Stomach (tissue), 4 donors: ENCODE measurements at regions not wholly inside any gene's neighbourhood (a gene's known extent, or its start where the extent isn't known, plus 50 kb on each side); places are given as distances from the start of the nearest gene placed in this dataset.

Experiments
- EP300 ChIP-seq: sonication (generic); formaldehyde crosslinking; IDR thresholded peaks from one replicate; pipeline ENCODE4 v1.6.1; 2017; ENCODE audit warnings: antibody characterized with exemption
- POLR2A ChIP-seq, 4 donors: fragments of 450-650 bp; IDR thresholded peaks; one replicate each; pipeline ENCODE4 v1.6.1; 2016; ENCODE audit warnings: antibody characterized with exemption in 4 of 4, control low read depth in 2 of 4, mild to moderate bottlenecking in 1 of 4, moderate library complexity in 1 of 4
- TF ChIP-seq, protein P1 (sequence below), 7 experiments: fragments of 450-650 bp in 4 of 7; fragments of 200-600 bp in 3 of 7; sonication (generic) in 3 of 7; IDR thresholded peaks; one replicate each; pipeline ENCODE4 v1.5.1; 2016 to 2019; ENCODE audit warnings: antibody characterized with exemption in 7 of 7, control low read depth in 2 of 7, mild to moderate bottlenecking in 1 of 7

DNA sequence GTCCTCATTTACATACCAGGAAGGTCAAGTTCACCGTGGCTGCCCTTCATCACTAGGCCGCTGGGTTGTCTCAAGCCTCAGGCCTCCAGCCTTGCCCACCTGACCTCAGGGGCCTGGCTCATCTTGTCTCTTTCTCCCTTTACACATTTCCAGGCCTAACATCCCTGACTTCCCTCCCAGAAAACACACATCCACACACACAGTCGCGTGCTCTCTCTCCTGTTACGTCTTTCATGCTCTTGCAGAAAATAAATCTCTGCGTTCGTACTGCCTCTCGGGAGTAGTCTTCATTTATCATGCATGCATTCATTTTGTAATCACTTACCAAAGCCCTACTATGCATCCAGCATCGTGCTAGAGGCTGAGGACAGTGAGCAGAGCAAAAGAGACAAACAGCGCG, 220.0 kb upstream of the PWP1 start:
- TF ChIP-seq, protein P1, sequence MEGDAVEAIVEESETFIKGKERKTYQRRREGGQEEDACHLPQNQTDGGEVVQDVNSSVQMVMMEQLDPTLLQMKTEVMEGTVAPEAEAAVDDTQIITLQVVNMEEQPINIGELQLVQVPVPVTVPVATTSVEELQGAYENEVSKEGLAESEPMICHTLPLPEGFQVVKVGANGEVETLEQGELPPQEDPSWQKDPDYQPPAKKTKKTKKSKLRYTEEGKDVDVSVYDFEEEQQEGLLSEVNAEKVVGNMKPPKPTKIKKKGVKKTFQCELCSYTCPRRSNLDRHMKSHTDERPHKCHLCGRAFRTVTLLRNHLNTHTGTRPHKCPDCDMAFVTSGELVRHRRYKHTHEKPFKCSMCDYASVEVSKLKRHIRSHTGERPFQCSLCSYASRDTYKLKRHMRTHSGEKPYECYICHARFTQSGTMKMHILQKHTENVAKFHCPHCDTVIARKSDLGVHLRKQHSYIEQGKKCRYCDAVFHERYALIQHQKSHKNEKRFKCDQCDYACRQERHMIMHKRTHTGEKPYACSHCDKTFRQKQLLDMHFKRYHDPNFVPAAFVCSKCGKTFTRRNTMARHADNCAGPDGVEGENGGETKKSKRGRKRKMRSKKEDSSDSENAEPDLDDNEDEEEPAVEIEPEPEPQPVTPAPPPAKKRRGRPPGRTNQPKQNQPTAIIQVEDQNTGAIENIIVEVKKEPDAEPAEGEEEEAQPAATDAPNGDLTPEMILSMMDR (IDR thresholded peaks at IDR 0.05): no peak
- TF ChIP-seq POLR2A (IDR thresholded peaks at IDR 0.05): no peak
- TF ChIP-seq EP300: no peak
